GM12878 (cell line): ENCODE measurements at regions not wholly inside any gene's neighbourhood (a gene's known extent, or its start where the extent isn't known, plus 50 kb on each side); places are given as distances from the start of the nearest gene placed in this dataset.

Experiments used
- ATAC-seq: fragments of 200-7000 bp; cut with Tn5 transposase; 3 replicates; pipeline ENCODE4 v1.9.1; 2020; ENCODE audit warnings: mild to moderate bottlenecking, moderate library complexity
- BruUV-seq: library from RNA; stranded (reverse); fragments of 400-500 nt; replicated peaks from 2 replicates; lab custom pipeline; 2021; lab: Mats Ljungman, UMichigan
- CTCF ChIA-PET: fragments of 300-600 bp; sonication (Branson Sonifier 250); formaldehyde crosslinking; extraction: SDS; loops from one replicate; lab custom pipeline; 2021; ENCODE audit warnings: inconsistent platforms; lab: Yijun Ruan, JAX
- POLR2A ChIA-PET: fragments of 350-600 bp; formaldehyde crosslinking; extraction: SDS; loops from one replicate; lab custom pipeline; 2021; ENCODE audit warnings: inconsistent platforms; lab: Charles Lee
- RAD21 ChIA-PET: fragments of 300-600 bp; sonication (Branson Sonifier 250); formaldehyde crosslinking; loops from one replicate; lab custom pipeline; 2023; ENCODE audit warnings: antibody characterized with exemption; ENCODE audit not compliant: unreplicated experiment; lab: Charles Lee
- SMC1A ChIA-PET: fragments of 300-600 bp; sonication (Branson Sonifier 250); formaldehyde crosslinking; loops from one replicate; lab custom pipeline; 2023; ENCODE audit not compliant: unreplicated experiment, uncharacterized antibody; lab: Charles Lee
- DNase-seq: peaks from one replicate; pipeline ENCODE4 v3.0.0-alpha.2; 2011; ENCODE audit warnings: low read depth, low spot score
- FAIRE-seq: peaks from 3 replicates; lab custom pipeline; 2011; peaks lifted over from hg19 to GRCh38; lab: Jason Lieb, UNC
- H2AFZ ChIP-seq: 2 replicates; pipeline ENCODE4 v1.6.0; 2011; ENCODE audit warnings: low read depth, low read length, control low read depth; ENCODE audit not compliant: control insufficient read depth
- H3K27ac ChIP-seq: 2 replicates; pipeline ENCODE4 v1.5.1; 2011; ENCODE audit warnings: control low read depth; ENCODE audit not compliant: control insufficient read depth, insufficient read depth
- H3K27me3 ChIP-seq, 2 experiments: replicated peaks in 1 of 2; 2 replicates each; pipeline versions ENCODE4 v1.6.0 to v1.6.1; 2011; ENCODE audit warnings: low read length in 1 of 2; ENCODE audit not compliant: control insufficient read depth in 2 of 2, insufficient read depth in 2 of 2
- H3K36me3 ChIP-seq, 2 experiments: 2 replicates each; pipeline ENCODE4 v1.5.1; 2011; ENCODE audit warnings: low read length in 1 of 2; ENCODE audit not compliant: control insufficient read depth in 2 of 2, insufficient read depth in 2 of 2
- H3K4me1 ChIP-seq: 2 replicates; pipeline ENCODE4 v1.6.1; 2011; ENCODE audit warnings: mild to moderate bottlenecking, low read length, moderate library complexity, mixed read lengths; ENCODE audit not compliant: control insufficient read depth, insufficient read depth
- H3K4me2 ChIP-seq: 2 replicates; pipeline ENCODE4 v1.6.0; 2011; ENCODE audit warnings: control low read depth; ENCODE audit not compliant: control insufficient read depth, insufficient read depth
- H3K4me3 ChIP-seq: fragments of 200-600 bp; sonication (generic); 2 replicates; pipeline ENCODE4 v1.5.1; 2016
- H3K79me2 ChIP-seq: 2 replicates; pipeline ENCODE4 v1.6.0; 2011; ENCODE audit warnings: low read length; ENCODE audit not compliant: control insufficient read depth, insufficient read depth
- H3K9ac ChIP-seq: 2 replicates; pipeline ENCODE4 v1.8.0; 2011; ENCODE audit warnings: low read length, control low read depth, mixed read lengths; ENCODE audit not compliant: control insufficient read depth, insufficient read depth
- H3K9me3 ChIP-seq: replicated peaks from 3 replicates; pipeline ENCODE4 v1.5.1; 2011; ENCODE audit warnings: mild to moderate bottlenecking, low read length; ENCODE audit not compliant: control insufficient read depth, insufficient read depth
- H4K20me1 ChIP-seq: 2 replicates; pipeline ENCODE4 v1.6.0; 2011; ENCODE audit not compliant: control insufficient read depth, insufficient read depth
- ASH2L ChIP-seq: fragments of 300-600, 200-600 bp; sonication (generic); IDR thresholded peaks from 2 replicates; pipeline ENCODE4 v1.6.1; 2017; ENCODE audit warnings: low read depth, mild to moderate bottlenecking, borderline replicate concordance
- EGR1 ChIP-seq, 2 experiments: IDR thresholded peaks; 1 replicate in 1 of 2; 2 replicates in 1 of 2; pipeline ENCODE4 v1.6.1; 2011 to 2012; ENCODE audit warnings: low read depth in 2 of 2, low read length in 2 of 2, borderline replicate concordance in 1 of 2, mild to moderate bottlenecking in 1 of 2, moderate library complexity in 1 of 2
- ETV6 ChIP-seq, 2 experiments: fragments of 450-650 bp in 1 of 2; IDR thresholded peaks in 1 of 2; conservative IDR thresholded peaks in 1 of 2; 2 replicates each; pipeline ENCODE4 v1.6.1; 2014; ENCODE audit warnings: antibody characterized with exemption in 1 of 2, borderline replicate concordance in 1 of 2, low read depth in 1 of 2, mild to moderate bottlenecking in 1 of 2, moderate library complexity in 1 of 2
- EZH2 ChIP-seq: IDR thresholded peaks from 2 replicates; pipeline ENCODE4 v1.6.1; 2012; ENCODE audit warnings: low read depth, mild to moderate bottlenecking, control low read depth, inconsistent platforms, low read length, borderline replicate concordance; ENCODE audit not compliant: control insufficient read depth
- FOXK2 ChIP-seq: fragments of 450-650 bp; IDR thresholded peaks from 2 replicates; pipeline ENCODE4 v1.6.1; 2017; ENCODE audit warnings: mild to moderate bottlenecking, moderate library complexity
- PAX8 ChIP-seq: fragments of 450-650 bp; IDR thresholded peaks from 2 replicates; pipeline ENCODE4 v1.6.1; 2017; ENCODE audit warnings: mild to moderate bottlenecking, moderate library complexity
- RAD21 ChIP-seq: IDR thresholded peaks from 2 replicates; pipeline ENCODE4 v1.6.1; 2011; ENCODE audit warnings: mild to moderate bottlenecking, low read depth, low read length, moderate library complexity; ENCODE audit not compliant: insufficient read depth
- RAD51 ChIP-seq: fragments of 450-650 bp; IDR thresholded peaks from 2 replicates; pipeline ENCODE4 v1.6.1; 2016; ENCODE audit warnings: moderate library complexity, mild to moderate bottlenecking, inconsistent platforms
- RELB ChIP-seq: fragments of 450-650 bp; IDR thresholded peaks from 2 replicates; pipeline ENCODE4 v1.6.1; 2017; ENCODE audit warnings: low read depth, mild to moderate bottlenecking, moderate library complexity
- TCF3 ChIP-seq: IDR thresholded peaks from 2 replicates; pipeline ENCODE4 v1.6.1; 2012; ENCODE audit warnings: low read depth, mild to moderate bottlenecking, low read length, borderline replicate concordance; ENCODE audit not compliant: insufficient read depth
- TCF7 ChIP-seq: IDR thresholded peaks from 2 replicates; pipeline ENCODE4 v1.6.1; 2014; ENCODE audit warnings: antibody characterized with exemption, borderline replicate concordance
- ZNF217 ChIP-seq: fragments of 450-650 bp; IDR thresholded peaks from 2 replicates; pipeline ENCODE4 v1.6.1; 2017; ENCODE audit warnings: antibody characterized with exemption, mild to moderate bottlenecking
- WGBS: methylation state at CpG from one replicate; pipeline ENCODE4 v1.1.6; 2016; ENCODE audit warnings: low lambda C conversion rate; ENCODE audit not compliant: insufficient replicate concordance, insufficient coverage; ENCODE audit errors: missing lambda C conversion rate; 5-methylcytosine and 5-hydroxymethylcytosine counted together
- in situ Hi-C: fragments of 300-500 bp; cut with MboI; formaldehyde crosslinking; loops from 9 replicates; pipeline ENCODE4 v1.14.3; 2018; ENCODE audit warnings: mixed read lengths
- intact Hi-C: fragments of 100-400 bp; cut with micrococcal nuclease; formaldehyde crosslinking; loops from one replicate; pipeline ENCODE4 v1.14.2; 2022; ENCODE audit not compliant: unreplicated experiment
- TF ChIP-seq, protein P1 (sequence below): fragments of 150-350 bp; IDR thresholded peaks from 2 replicates; pipeline ENCODE4 v1.6.1; 2016; ENCODE audit warnings: low read depth, low read length
- TF ChIP-seq, protein P2 (sequence below): IDR thresholded peaks from 2 replicates; pipeline ENCODE4 v1.6.1; 2012; ENCODE audit warnings: improper control_type of control experiment, low read depth, low read length; ENCODE audit not compliant: insufficient replicate concordance

DNA sequence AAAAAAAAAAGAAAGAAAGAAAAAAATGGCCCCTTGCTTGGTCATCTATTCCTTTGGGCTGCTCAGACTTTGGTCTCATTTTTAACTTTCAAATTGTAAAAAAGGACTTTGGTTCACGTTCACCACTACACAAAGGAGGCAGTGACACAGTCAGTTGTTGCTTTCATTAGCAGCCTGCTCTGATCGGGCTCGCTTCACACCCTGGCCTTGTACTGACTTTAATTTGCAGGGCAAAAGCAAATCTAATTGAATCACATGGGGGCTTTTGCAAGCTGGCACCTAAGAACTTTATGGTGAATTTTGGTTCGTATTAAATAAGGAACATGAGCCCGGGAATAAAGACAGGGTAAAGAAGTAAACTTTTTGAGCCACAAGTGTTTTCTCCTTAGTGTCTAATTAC, 103.6 kb upstream of the CDH11 start (continued):
- TF ChIP-seq RAD51 (no peak), FOXK2 (no peak), RAD21 (no peak), PAX8 (no peak), EZH2 (no peak), TCF3 (no peak), RELB (no peak), TCF7 (no peak), ETV6 (conservative IDR thresholded peaks at IDR 0.05 in 1 of 2, IDR thresholded peaks at IDR 0.05 in 1 of 2; ENCODE audit: borderline replicate concordance in 1 of 2, low read depth in 1 of 2) (no peak), EGR1 (IDR thresholded peaks at IDR 0.05; ENCODE audit: borderline replicate concordance in 1 of 2, low read depth in 2 of 2, low read length in 2 of 2) (no peak)

DNA sequence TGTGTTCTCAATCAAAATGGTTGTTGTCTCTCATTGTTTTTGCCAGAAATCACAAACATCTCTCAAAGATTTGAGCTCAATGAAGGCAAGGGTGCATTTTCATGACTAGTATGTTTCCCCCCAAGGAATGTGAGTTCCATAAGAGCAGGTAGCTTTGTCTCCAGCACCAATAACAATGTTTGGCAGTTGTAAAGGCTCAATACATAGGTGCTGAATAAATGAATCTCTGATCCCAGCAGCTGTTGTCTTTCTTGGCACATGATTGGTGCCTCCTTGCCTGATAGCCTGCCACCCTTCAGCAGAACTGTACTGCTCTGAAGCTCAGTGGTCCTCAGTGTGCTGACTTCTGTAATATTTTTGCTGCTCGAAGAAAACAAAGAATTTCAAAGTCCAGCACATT, 103.1 kb upstream of the CDH11 start:
- Histone ChIP-seq H3K27ac (no peak overlapping the region), H3K4me1 (no peaks in the 10 kb centered on the region), H3K4me3 (no peak overlapping the region), H3K9ac (no peak overlapping the region), H3K27me3 (no peaks in the 10 kb centered on the region), H3K79me2 (no peaks in the 10 kb centered on the region), H4K20me1 (no peaks in the 10 kb centered on the region), H3K9me3 (no peaks in the 10 kb centered on the region), H3K36me3 (no peaks in the 10 kb centered on the region), H2AFZ (no peak overlapping the region), H3K4me2 (no peak overlapping the region)
- ChIA-PET POLR2A (no interaction called here), RAD21 (no interaction called here), SMC1A (no interaction called here), CTCF (no interaction called here)
- 0% methylated on average over 1 of the region's 1 CpG for WGBS
- ATAC-seq (no peak), FAIRE-seq (no peak), DNase-seq (no peak)
- in situ Hi-C loops (no loop called here), intact Hi-C loops (no loop called here)
- no TSS peak for BruUV-seq
- TF ChIP-seq ASH2L (no peak), TCF7 (no peak), ZNF217 (no peak)
- TF ChIP-seq, protein P1, sequence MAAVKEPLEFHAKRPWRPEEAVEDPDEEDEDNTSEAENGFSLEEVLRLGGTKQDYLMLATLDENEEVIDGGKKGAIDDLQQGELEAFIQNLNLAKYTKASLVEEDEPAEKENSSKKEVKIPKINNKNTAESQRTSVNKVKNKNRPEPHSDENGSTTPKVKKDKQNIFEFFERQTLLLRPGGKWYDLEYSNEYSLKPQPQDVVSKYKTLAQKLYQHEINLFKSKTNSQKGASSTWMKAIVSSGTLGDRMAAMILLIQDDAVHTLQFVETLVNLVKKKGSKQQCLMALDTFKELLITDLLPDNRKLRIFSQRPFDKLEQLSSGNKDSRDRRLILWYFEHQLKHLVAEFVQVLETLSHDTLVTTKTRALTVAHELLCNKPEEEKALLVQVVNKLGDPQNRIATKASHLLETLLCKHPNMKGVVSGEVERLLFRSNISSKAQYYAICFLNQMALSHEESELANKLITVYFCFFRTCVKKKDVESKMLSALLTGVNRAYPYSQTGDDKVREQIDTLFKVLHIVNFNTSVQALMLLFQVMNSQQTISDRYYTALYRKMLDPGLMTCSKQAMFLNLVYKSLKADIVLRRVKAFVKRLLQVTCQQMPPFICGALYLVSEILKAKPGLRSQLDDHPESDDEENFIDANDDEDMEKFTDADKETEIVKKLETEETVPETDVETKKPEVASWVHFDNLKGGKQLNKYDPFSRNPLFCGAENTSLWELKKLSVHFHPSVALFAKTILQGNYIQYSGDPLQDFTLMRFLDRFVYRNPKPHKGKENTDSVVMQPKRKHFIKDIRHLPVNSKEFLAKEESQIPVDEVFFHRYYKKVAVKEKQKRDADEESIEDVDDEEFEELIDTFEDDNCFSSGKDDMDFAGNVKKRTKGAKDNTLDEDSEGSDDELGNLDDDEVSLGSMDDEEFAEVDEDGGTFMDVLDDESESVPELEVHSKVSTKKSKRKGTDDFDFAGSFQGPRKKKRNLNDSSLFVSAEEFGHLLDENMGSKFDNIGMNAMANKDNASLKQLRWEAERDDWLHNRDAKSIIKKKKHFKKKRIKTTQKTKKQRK, result no peak
- TF ChIP-seq, protein P2, sequence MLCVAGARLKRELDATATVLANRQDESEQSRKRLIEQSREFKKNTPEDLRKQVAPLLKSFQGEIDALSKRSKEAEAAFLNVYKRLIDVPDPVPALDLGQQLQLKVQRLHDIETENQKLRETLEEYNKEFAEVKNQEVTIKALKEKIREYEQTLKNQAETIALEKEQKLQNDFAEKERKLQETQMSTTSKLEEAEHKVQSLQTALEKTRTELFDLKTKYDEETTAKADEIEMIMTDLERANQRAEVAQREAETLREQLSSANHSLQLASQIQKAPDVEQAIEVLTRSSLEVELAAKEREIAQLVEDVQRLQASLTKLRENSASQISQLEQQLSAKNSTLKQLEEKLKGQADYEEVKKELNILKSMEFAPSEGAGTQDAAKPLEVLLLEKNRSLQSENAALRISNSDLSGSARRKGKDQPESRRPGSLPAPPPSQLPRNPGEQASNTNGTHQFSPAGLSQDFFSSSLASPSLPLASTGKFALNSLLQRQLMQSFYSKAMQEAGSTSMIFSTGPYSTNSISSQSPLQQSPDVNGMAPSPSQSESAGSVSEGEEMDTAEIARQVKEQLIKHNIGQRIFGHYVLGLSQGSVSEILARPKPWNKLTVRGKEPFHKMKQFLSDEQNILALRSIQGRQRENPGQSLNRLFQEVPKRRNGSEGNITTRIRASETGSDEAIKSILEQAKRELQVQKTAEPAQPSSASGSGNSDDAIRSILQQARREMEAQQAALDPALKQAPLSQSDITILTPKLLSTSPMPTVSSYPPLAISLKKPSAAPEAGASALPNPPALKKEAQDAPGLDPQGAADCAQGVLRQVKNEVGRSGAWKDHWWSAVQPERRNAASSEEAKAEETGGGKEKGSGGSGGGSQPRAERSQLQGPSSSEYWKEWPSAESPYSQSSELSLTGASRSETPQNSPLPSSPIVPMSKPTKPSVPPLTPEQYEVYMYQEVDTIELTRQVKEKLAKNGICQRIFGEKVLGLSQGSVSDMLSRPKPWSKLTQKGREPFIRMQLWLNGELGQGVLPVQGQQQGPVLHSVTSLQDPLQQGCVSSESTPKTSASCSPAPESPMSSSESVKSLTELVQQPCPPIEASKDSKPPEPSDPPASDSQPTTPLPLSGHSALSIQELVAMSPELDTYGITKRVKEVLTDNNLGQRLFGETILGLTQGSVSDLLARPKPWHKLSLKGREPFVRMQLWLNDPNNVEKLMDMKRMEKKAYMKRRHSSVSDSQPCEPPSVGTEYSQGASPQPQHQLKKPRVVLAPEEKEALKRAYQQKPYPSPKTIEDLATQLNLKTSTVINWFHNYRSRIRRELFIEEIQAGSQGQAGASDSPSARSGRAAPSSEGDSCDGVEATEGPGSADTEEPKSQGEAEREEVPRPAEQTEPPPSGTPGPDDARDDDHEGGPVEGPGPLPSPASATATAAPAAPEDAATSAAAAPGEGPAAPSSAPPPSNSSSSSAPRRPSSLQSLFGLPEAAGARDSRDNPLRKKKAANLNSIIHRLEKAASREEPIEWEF, result no peak
